ENCODE measurements at regions not wholly inside any gene's neighbourhood (a gene's known extent, or its start where the extent isn't known, plus 50 kb on each side); places are given as distances from the start of the nearest gene placed in this dataset.

- Histone ChIP-seq H3K4me2 (replicated peaks; ENCODE audit: extremely low read depth, low read length, poor library complexity, severe bottlenecking) (no peak overlapping the region), H3K4me1 (ENCODE audit: control insufficient read depth in 1 of 2, insufficient read depth in 2 of 2, low read length in 2 of 2) (no peaks in the 10 kb centered on the region), H3K36me3 (replicated peaks in 1 of 2; ENCODE audit: control insufficient read depth in 1 of 2, insufficient read depth in 2 of 2, low read length in 2 of 2) (no peaks in the 10 kb centered on the region), H3K9me3 (replicated peaks in 1 of 2; ENCODE audit: control insufficient read depth in 1 of 2, insufficient read depth in 1 of 2, low read length in 2 of 2) (peaks cover 0 to 7% of the 10 kb centered on the region in 2 donors), H3K27ac (ENCODE audit: low read depth in 1 of 2, low read length in 2 of 2) (no peak overlapping the region), H3K27me3 (ENCODE audit: control insufficient read depth in 2 of 2, insufficient read depth in 2 of 2, low read length in 2 of 2) (no peaks in the 10 kb centered on the region), H3K9ac (ENCODE audit: insufficient read depth, low read length, poor library complexity, severe bottlenecking) (no peak overlapping the region), H2AFZ (ENCODE audit: insufficient read depth, low read depth, low read length, poor library complexity, severe bottlenecking) (no peak overlapping the region), H3K4me3 (replicated peaks in 1 of 3; ENCODE audit: low read depth in 2 of 3, low read length in 3 of 3) (no peak overlapping the region), H4K20me1 (ENCODE audit: insufficient read depth, low read length) (no peaks in the 10 kb centered on the region), H3K79me2 (ENCODE audit: insufficient read depth, low read length) (no peaks in the 10 kb centered on the region)
- intact Hi-C loops (cut with micrococcal nuclease): no loop called here
- Mint-ChIP-seq H3K27me3 (ENCODE audit: low read depth in 3 of 3) (no peaks in the 10 kb centered on the region), H3K36me3 (no peaks in the 10 kb centered on the region), H3K9me3 (peaks cover 0 to 6% (median 3%) of the 10 kb centered on the region in 7 donors), H3K4me3 (no peak overlapping the region), H3K27ac (no peak overlapping the region), H3K4me1 (no peaks in the 10 kb centered on the region)
- no peak for TF ChIP-seq CTCF (IDR thresholded peaks at IDR 0.05)
- WGBS (ENCODE audit: insufficient coverage): 89% methylated on average over 3 of the region's 3 CpGs
- no peak for DNase-seq
Measured at GRCh38 chr7:41147606-41148485, 555.0 kb downstream of the INHBA start.

- intact Hi-C loops (cut with micrococcal nuclease): no loop called here
- no peaks in the 10 kb centered on the region for H3K27me3 ChIP-seq (ENCODE audit: control insufficient read depth in 2 of 2, insufficient read depth in 2 of 2, low read length in 2 of 2)
- no peak for TF ChIP-seq CTCF (IDR thresholded peaks at IDR 0.05)
- no CpG with 5 or more reads among the region's 3 CpGs for WGBS (ENCODE audit: insufficient coverage)
- H3K27me3 Mint-ChIP-seq (ENCODE audit: low read depth in 3 of 3): no peaks in the 10 kb centered on the region
- H3K9me3 ChIP-seq (replicated peaks in 1 of 2; ENCODE audit: control insufficient read depth in 1 of 2, insufficient read depth in 1 of 2, low read length in 2 of 2): peaks cover 0 to 7% of the 10 kb centered on the region in 2 donors
- H3K9ac ChIP-seq (ENCODE audit: insufficient read depth, low read length, poor library complexity, severe bottlenecking): no peak overlapping the region
- no peak overlapping the region for H3K4me3 Mint-ChIP-seq
- no peak overlapping the region for H3K27ac Mint-ChIP-seq
- no peak overlapping the region for H3K27ac ChIP-seq (ENCODE audit: low read depth in 1 of 2, low read length in 2 of 2)
- H3K4me2 ChIP-seq (replicated peaks; ENCODE audit: extremely low read depth, low read length, poor library complexity, severe bottlenecking): no peak overlapping the region
- H4K20me1 ChIP-seq (ENCODE audit: insufficient read depth, low read length): no peaks in the 10 kb centered on the region
- no peaks in the 10 kb centered on the region for H3K4me1 Mint-ChIP-seq
- H3K36me3 ChIP-seq (replicated peaks in 1 of 2; ENCODE audit: control insufficient read depth in 1 of 2, insufficient read depth in 2 of 2, low read length in 2 of 2): no peaks in the 10 kb centered on the region
- no peaks in the 10 kb centered on the region for H3K4me1 ChIP-seq (ENCODE audit: control insufficient read depth in 1 of 2, insufficient read depth in 2 of 2, low read length in 2 of 2)
- no peaks in the 10 kb centered on the region for H3K79me2 ChIP-seq (ENCODE audit: insufficient read depth, low read length)
- H3K36me3 Mint-ChIP-seq: no peaks in the 10 kb centered on the region
- H2AFZ ChIP-seq (ENCODE audit: insufficient read depth, low read depth, low read length, poor library complexity, severe bottlenecking): no peak overlapping the region
- no peak for DNase-seq
- H3K4me3 ChIP-seq (replicated peaks in 1 of 3; ENCODE audit: low read depth in 2 of 3, low read length in 3 of 3): no peak overlapping the region
- peaks cover 0 to 5% (median 3%) of the 10 kb centered on the region in 7 donors for H3K9me3 Mint-ChIP-seq
Measured at GRCh38 chr7:41146429-41146828, 556.5 kb downstream of the INHBA start.

Measured in CD14-positive monocyte (primary cell).